CD14-positive monocyte (primary cell): ENCODE measurements at regions not wholly inside any gene's neighbourhood (a gene's known extent, or its start where the extent isn't known, plus 50 kb on each side); places are given as distances from the start of the nearest gene placed in this dataset.

Experiments
- DNase-seq, 3 donors: peaks; one replicate each; pipeline ENCODE4 v3.0.0-alpha.2; 2011 to 2022
- H2AFZ ChIP-seq: 2 replicates; pipeline ENCODE4 v1.6.0; 2012; ENCODE audit warnings: mild to moderate bottlenecking, low read depth, low read length, inconsistent platforms; ENCODE audit not compliant: insufficient read depth, poor library complexity, severe bottlenecking
- H3K27ac ChIP-seq, 2 donors: 1 replicate in 1 of 2; 2 replicates in 1 of 2; pipeline ENCODE4 v1.5.1; 2012 to 2013; ENCODE audit warnings: low read length in 2 of 2, control low read depth in 1 of 2, inconsistent platforms in 1 of 2, low read depth in 1 of 2, mild to moderate bottlenecking in 1 of 2
- H3K27me3 ChIP-seq, 2 donors: one replicate each; pipeline versions ENCODE4 v1.6.0 to v1.6.1; 2011 to 2013; ENCODE audit warnings: low read length in 2 of 2; ENCODE audit not compliant: control insufficient read depth in 2 of 2, insufficient read depth in 2 of 2
- H3K36me3 ChIP-seq, 2 donors: replicated peaks in 1 of 2; 1 replicate in 1 of 2; 2 replicates in 1 of 2; pipeline versions ENCODE4 v1.5.1 to v1.6.1; 2012 to 2013; ENCODE audit warnings: low read length in 2 of 2, control low read depth in 1 of 2, inconsistent platforms in 1 of 2, mild to moderate bottlenecking in 1 of 2; ENCODE audit not compliant: insufficient read depth in 2 of 2, control insufficient read depth in 1 of 2
- H3K4me1 ChIP-seq, 2 donors: 1 replicate in 1 of 2; 2 replicates in 1 of 2; pipeline versions ENCODE4 v1.5.1 to v1.6.1; 2012 to 2013; ENCODE audit warnings: low read length in 2 of 2, control low read depth in 1 of 2, inconsistent platforms in 1 of 2, mild to moderate bottlenecking in 1 of 2, moderate library complexity in 1 of 2; ENCODE audit not compliant: insufficient read depth in 2 of 2, control insufficient read depth in 1 of 2
- H3K4me2 ChIP-seq: replicated peaks from 2 replicates; pipeline ENCODE3; 2012; ENCODE audit warnings: low read length, moderate library complexity, mild to moderate bottlenecking; ENCODE audit not compliant: poor library complexity, severe bottlenecking; ENCODE audit errors: extremely low read depth
- H3K4me3 ChIP-seq, 3 experiments: fragments of 200-600 bp in 1 of 3; sonication (generic) in 1 of 3; replicated peaks in 1 of 3; 1 replicate in 2 of 3; 2 replicates in 1 of 3; pipeline ENCODE4 v1.5.1; 2011 to 2013; ENCODE audit warnings: low read length in 3 of 3, mild to moderate bottlenecking in 3 of 3, control low read depth in 2 of 3, low read depth in 2 of 3, inconsistent platforms in 1 of 3, moderate library complexity in 1 of 3
- H3K79me2 ChIP-seq: 2 replicates; pipeline ENCODE4 v1.6.0; 2012; ENCODE audit warnings: mild to moderate bottlenecking, control low read depth, inconsistent platforms, low read length, moderate library complexity; ENCODE audit not compliant: insufficient read depth
- H3K9ac ChIP-seq: 2 replicates; pipeline ENCODE4 v1.6.0; 2017; ENCODE audit warnings: low read length, mild to moderate bottlenecking; ENCODE audit not compliant: insufficient read depth, poor library complexity, severe bottlenecking
- H3K9me3 ChIP-seq, 2 donors: replicated peaks in 1 of 2; 1 replicate in 1 of 2; 2 replicates in 1 of 2; pipeline versions ENCODE4 v1.5.1 to v1.6.1; 2012 to 2013; ENCODE audit warnings: low read length in 2 of 2, control low read depth in 1 of 2; ENCODE audit not compliant: control insufficient read depth in 1 of 2, insufficient read depth in 1 of 2
- H4K20me1 ChIP-seq: 2 replicates; pipeline ENCODE4 v1.6.0; 2012; ENCODE audit warnings: mild to moderate bottlenecking, low read length, control low read depth, moderate library complexity; ENCODE audit not compliant: insufficient read depth
- H3K27ac Mint-ChIP-seq, 7 donors: one replicate each; pipeline ENCODE4 v1.8.0; 2020; ENCODE audit warnings: mild to moderate bottlenecking in 7 of 7, mixed read lengths in 7 of 7, moderate library complexity in 6 of 7, inconsistent platforms in 2 of 7
- H3K27me3 Mint-ChIP-seq, 3 donors: one replicate each; pipeline ENCODE4 v1.8.0; 2021 to 2022; ENCODE audit warnings: low read depth in 3 of 3, mild to moderate bottlenecking in 3 of 3, mixed read lengths in 3 of 3, moderate library complexity in 3 of 3, inconsistent platforms in 1 of 3
- H3K36me3 Mint-ChIP-seq, 2 donors: one replicate each; pipeline ENCODE4 v1.8.0; 2020; ENCODE audit warnings: mixed read lengths in 2 of 2, inconsistent platforms in 1 of 2, mild to moderate bottlenecking in 1 of 2
- H3K4me1 Mint-ChIP-seq: one replicate; pipeline ENCODE4 v1.8.0; 2020; ENCODE audit warnings: mild to moderate bottlenecking, mixed read lengths
- H3K4me3 Mint-ChIP-seq, 2 donors: one replicate each; pipeline ENCODE4 v1.8.0; 2020; ENCODE audit warnings: mild to moderate bottlenecking in 2 of 2, mixed read lengths in 2 of 2, moderate library complexity in 1 of 2
- H3K9me3 Mint-ChIP-seq, 7 donors: one replicate each; pipeline ENCODE4 v1.8.0; 2020 to 2022; ENCODE audit warnings: mixed read lengths in 7 of 7, mild to moderate bottlenecking in 6 of 7, moderate library complexity in 6 of 7, inconsistent platforms in 2 of 7
- WGBS: methylation state at CpG from one replicate; pipeline ENCODE4 v1.1.5; 2013; ENCODE audit warnings: missing lambda C conversion rate; ENCODE audit not compliant: insufficient coverage; 5-methylcytosine and 5-hydroxymethylcytosine counted together
- intact Hi-C, 2 donors: fragments of 100-400 bp; cut with micrococcal nuclease; formaldehyde crosslinking; loops; one replicate each; pipeline versions ENCODE4 v1.15.0 to v1.15.1; 2023
- TF ChIP-seq, protein P1 (sequence below): fragments of 200-600 bp; IDR thresholded peaks from one replicate; pipeline ENCODE4 v1.8.0; 2022; ENCODE audit warnings: antibody characterized with exemption, mild to moderate bottlenecking

DNA sequence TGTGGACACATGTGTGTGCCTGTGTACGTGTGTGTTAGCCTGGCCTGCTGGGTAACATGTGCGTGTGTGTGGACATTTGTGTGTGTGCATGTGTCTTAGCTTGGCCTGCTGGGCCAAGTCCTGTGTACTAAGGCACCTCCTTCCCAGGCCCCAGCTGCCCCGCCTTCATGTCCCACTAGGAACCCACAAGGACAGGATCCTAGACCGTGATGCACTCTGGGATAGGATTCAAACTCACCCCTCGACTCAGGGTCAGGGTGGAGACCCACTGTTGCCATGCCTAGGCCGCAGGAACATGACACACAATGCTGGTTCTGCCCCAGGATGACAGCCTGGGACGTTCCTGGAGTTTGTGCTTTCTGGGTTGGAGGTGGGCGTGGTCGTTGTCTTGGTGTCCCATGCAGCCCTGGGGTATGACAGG is 89.9 kb upstream of the TMPRSS2 start:
- TF ChIP-seq, protein P1, sequence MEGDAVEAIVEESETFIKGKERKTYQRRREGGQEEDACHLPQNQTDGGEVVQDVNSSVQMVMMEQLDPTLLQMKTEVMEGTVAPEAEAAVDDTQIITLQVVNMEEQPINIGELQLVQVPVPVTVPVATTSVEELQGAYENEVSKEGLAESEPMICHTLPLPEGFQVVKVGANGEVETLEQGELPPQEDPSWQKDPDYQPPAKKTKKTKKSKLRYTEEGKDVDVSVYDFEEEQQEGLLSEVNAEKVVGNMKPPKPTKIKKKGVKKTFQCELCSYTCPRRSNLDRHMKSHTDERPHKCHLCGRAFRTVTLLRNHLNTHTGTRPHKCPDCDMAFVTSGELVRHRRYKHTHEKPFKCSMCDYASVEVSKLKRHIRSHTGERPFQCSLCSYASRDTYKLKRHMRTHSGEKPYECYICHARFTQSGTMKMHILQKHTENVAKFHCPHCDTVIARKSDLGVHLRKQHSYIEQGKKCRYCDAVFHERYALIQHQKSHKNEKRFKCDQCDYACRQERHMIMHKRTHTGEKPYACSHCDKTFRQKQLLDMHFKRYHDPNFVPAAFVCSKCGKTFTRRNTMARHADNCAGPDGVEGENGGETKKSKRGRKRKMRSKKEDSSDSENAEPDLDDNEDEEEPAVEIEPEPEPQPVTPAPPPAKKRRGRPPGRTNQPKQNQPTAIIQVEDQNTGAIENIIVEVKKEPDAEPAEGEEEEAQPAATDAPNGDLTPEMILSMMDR = no peak
- DNase-seq = no peak
- Mint-ChIP-seq H3K36me3 (no peaks in the 10 kb centered on the region), H3K27ac (no peak overlapping the region), H3K4me3 (no peak overlapping the region), H3K27me3 (peaks cover 3 to 5% (median 5%) of the 10 kb centered on the region in 3 donors), H3K4me1 (peaks cover 8% of the 10 kb centered on the region), H3K9me3 (peaks cover 0 to under 1% (median 0%) of the 10 kb centered on the region in 7 donors)
- Histone ChIP-seq H2AFZ (no peak overlapping the region), H3K4me2 (no peak overlapping the region), H4K20me1 (no peaks in the 10 kb centered on the region), H3K79me2 (no peaks in the 10 kb centered on the region), H3K27ac (no peak overlapping the region), H3K4me1 (no peaks in the 10 kb centered on the region), H3K36me3 (no peaks in the 10 kb centered on the region), H3K27me3 (no peaks in the 10 kb centered on the region), H3K9me3 (no peaks in the 10 kb centered on the region), H3K9ac (no peak overlapping the region), H3K4me3 (no peak overlapping the region)
- 99% methylated on average over 9 of the region's 9 CpGs for WGBS
- intact Hi-C loops = no loop called here

DNA sequence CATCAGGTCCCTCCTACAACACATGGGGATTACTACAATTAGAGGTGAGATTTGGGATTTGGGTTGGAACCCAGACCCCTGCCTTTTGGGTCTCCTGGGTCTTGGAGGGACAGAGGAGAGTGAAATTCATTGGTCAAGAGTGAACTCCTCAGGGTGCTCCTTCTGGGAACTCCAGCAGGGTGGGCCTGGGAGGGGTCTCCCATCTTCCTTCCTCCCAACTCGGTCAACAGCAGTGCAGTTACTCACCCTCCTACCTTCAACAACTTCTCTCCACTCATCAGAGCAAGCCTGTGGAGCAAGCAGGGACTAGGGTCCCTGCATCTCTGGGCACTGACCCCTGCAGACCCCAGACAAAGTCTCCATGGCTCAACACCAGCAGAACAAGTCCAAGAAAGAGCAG is 89.3 kb upstream of the TMPRSS2 start:
- H3K27ac ChIP-seq = no peak overlapping the region
- no peaks in the 10 kb centered on the region for H3K4me1 ChIP-seq
- no peaks in the 10 kb centered on the region for H3K79me2 ChIP-seq
- peaks cover 0 to 2% (median 0%) of the 10 kb centered on the region in 7 donors for H3K9me3 Mint-ChIP-seq
- no peak overlapping the region for H3K4me3 Mint-ChIP-seq
- no CpG with 5 or more reads among the region's 1 CpG for WGBS
- H3K4me1 Mint-ChIP-seq = peaks cover 8% of the 10 kb centered on the region
- H3K4me2 ChIP-seq = no peak overlapping the region
- no peak overlapping the region for H3K4me3 ChIP-seq
- intact Hi-C loops = no loop called here
- H2AFZ ChIP-seq = no peak overlapping the region
- DNase-seq = no peak
- no peaks in the 10 kb centered on the region for H3K36me3 Mint-ChIP-seq
- TF ChIP-seq, protein P1 = no peak
- H3K9me3 ChIP-seq = no peaks in the 10 kb centered on the region
- no peak overlapping the region for H3K27ac Mint-ChIP-seq
- H3K27me3 ChIP-seq = no peaks in the 10 kb centered on the region
- no peaks in the 10 kb centered on the region for H4K20me1 ChIP-seq
- H3K36me3 ChIP-seq = no peaks in the 10 kb centered on the region
- no peak overlapping the region for H3K9ac ChIP-seq
- peaks cover 3 to 5% (median 5%) of the 10 kb centered on the region in 3 donors for H3K27me3 Mint-ChIP-seq
